ENCODE measurements at regions not wholly inside any gene's neighbourhood (a gene's known extent, or its start where the extent isn't known, plus 50 kb on each side); places are given as distances from the start of the nearest gene placed in this dataset.
"Not testable (repeated sequence)": the region's sequence is repeated elsewhere in the genome, so short reads cannot be mapped to it uniquely, and the experiment has no call there.

GRCh38 chr7:32816409-32816948 lies 75.1 kb downstream of the KBTBD2 start:
- DNase-seq = not testable (repeated sequence)

- DNase-seq = not testable (repeated sequence)
Measured at GRCh38 chr7:32814779-32815178, 76.8 kb downstream of the KBTBD2 start.

- DNase-seq = no peak
Measured at GRCh38 chr7:32809871-32810270, 81.7 kb downstream of the KBTBD2 start.

- DNase-seq = no peak
Measured at GRCh38 chr7:32809347-32809746, 82.2 kb downstream of the KBTBD2 start.

- no peak for DNase-seq
Measured at GRCh38 chr7:32803406-32804141, 88.0 kb downstream of the KBTBD2 start.

GRCh38 chr7:32802305-32802910 lies 89.2 kb downstream of the KBTBD2 start:
- DNase-seq = no peak

- DNase-seq = not testable (repeated sequence)
Measured at GRCh38 chr7:32793053-32793452, 98.5 kb downstream of the KBTBD2 start.

- DNase-seq = not testable (repeated sequence)
Measured at GRCh38 chr7:32790766-32791430, 100.7 kb downstream of the KBTBD2 start.

- not testable (repeated sequence) for DNase-seq
Measured at GRCh38 chr7:32789266-32789665, 102.3 kb downstream of the KBTBD2 start.

GRCh38 chr7:32788174-32788573 lies 103.4 kb downstream of the KBTBD2 start:
- not testable (repeated sequence) for DNase-seq

GRCh38 chr7:32785365-32785944 lies 106.1 kb downstream of the KBTBD2 start:
- not testable (repeated sequence) for DNase-seq

GRCh38 chr7:32779895-32780294 lies 111.7 kb downstream of the KBTBD2 start:
- DNase-seq = not testable (repeated sequence)

- DNase-seq = no peak
Measured at GRCh38 chr7:32779167-32779566, 112.4 kb downstream of the KBTBD2 start.

GRCh38 chr7:32777041-32777666 lies 114.4 kb downstream of the KBTBD2 start:
- DNase-seq = not testable (repeated sequence)

GRCh38 chr7:32776318-32776717 lies 115.2 kb downstream of the KBTBD2 start:
- not testable (repeated sequence) for DNase-seq

GRCh38 chr7:32775809-32776208 lies 115.8 kb downstream of the KBTBD2 start:
- DNase-seq = not testable (repeated sequence)

GRCh38 chr7:32774541-32774951 lies 117.0 kb downstream of the KBTBD2 start:
- no peak for DNase-seq

GRCh38 chr7:32768866-32769510 lies 122.6 kb downstream of the KBTBD2 start:
- DNase-seq = not testable (repeated sequence)

- not testable (repeated sequence) for DNase-seq
Measured at GRCh38 chr7:32768338-32768737, 123.2 kb downstream of the KBTBD2 start.

- DNase-seq = not testable (repeated sequence)
Measured at GRCh38 chr7:32765649-32766251, 125.8 kb downstream of the KBTBD2 start.

- DNase-seq = no peak
Measured at GRCh38 chr7:32765185-32765584, 126.4 kb downstream of the KBTBD2 start.

GRCh38 chr7:32762925-32763293 lies 128.7 kb downstream of the KBTBD2 start:
- DNase-seq = no peak

Measured in NCI-H1048 (cell line).